Midbrain (tissue), 1 donor: ENCODE measurements at regions not wholly inside any gene's neighbourhood (a gene's known extent, or its start where the extent isn't known, plus 50 kb on each side); places are given as distances from the start of the nearest gene placed in this dataset.
"Not testable (repeated sequence)": the region's sequence is repeated elsewhere in the genome, so short reads cannot be mapped to it uniquely, and the experiment has no call there.

Source experiments
- DNase-seq: peaks from one replicate; lab custom pipeline; 2025; lab: John Stamatoyannopoulos, UW

GRCh38 chr16:21534561-21534960 is 64.8 kb upstream of the METTL9 start:
- DNase-seq, result not testable (repeated sequence)

DNA sequence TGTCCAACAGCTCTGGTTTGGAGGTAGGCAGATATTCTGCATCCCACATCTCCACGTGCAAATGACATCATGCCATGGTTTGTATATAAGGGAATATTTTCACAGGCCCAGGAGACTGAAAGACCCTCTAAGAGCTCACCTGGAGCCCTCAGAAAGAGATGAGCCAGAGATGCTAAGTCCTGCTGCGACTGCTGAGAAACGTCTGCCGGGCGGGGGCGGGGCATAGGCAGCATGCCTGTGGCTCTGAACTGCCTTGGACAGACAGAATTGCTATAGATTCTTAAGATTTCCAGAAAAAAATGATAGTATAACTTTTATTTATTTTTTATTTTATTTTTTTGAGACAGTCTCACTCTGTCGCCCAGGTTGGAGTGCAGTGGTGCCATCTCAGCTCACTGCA is 64.2 kb upstream of the METTL9 start:
- DNase-seq, result not testable (repeated sequence)

DNA sequence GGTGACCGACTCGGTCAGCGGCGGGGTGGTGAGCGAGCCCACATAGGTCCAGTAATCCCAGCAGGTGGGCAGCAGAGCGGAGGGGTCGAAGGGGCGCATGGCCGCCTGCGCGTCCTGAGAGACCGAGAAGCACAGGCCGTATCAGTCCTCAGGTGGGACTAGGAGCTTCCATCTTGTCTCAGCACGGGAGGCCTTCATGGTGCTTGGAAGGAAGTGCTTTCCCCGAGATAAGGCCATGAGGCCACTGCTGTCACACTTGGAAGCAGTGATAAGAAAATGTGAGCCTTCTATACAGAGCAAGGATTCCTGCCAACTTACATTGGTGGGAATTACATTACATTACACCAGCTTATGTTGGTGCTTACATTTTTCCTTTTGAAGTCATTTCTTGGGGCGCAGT is 62.6 kb upstream of the METTL9 start:
- DNase-seq, result not testable (repeated sequence)

DNA sequence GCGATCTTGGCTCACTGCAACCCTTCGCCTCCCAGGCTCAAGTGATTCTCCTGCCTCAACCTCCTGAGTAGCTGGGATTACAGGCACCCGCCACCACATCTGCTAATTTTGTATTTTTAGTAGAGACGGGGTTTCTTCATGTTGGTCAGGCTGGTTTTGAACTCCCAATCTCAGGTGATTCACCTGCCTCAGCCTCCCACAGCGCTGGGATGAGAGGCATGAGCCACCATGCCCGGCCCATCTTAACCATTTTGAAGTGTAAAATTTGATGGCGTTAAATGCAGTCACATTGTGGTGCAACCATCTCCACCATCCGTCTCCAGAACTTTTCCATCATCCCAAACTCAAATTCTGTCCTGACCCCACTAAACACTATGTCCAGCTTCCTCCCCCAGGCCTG is 61.8 kb upstream of the METTL9 start:
- DNase-seq, result not testable (repeated sequence)

DNA sequence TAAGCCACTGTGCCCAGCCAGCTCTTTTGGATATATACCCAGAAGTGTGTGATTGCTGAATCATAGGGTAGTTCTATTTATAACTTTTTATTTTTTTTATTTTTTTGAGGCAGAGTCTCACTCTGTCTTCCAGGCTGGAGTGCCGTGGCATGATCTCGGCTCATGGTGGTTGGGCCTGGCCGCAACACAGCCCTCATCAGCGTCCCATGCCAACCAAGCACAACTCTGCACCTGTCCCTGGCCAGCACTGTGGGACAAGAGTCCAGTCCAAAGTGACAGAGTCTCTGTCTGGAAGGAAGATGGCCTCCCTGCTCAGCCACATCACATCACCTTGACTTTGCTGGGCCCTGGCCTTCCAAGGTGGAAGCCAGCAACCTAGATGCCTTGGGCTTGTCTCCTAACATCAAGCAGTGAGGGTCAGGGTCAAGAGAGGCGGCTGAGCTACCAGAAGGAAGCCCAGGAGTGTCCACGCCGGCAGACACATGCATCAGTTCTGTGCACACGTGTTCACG is 60.2 kb upstream of the METTL9 start:
- not testable (repeated sequence) for DNase-seq

DNA sequence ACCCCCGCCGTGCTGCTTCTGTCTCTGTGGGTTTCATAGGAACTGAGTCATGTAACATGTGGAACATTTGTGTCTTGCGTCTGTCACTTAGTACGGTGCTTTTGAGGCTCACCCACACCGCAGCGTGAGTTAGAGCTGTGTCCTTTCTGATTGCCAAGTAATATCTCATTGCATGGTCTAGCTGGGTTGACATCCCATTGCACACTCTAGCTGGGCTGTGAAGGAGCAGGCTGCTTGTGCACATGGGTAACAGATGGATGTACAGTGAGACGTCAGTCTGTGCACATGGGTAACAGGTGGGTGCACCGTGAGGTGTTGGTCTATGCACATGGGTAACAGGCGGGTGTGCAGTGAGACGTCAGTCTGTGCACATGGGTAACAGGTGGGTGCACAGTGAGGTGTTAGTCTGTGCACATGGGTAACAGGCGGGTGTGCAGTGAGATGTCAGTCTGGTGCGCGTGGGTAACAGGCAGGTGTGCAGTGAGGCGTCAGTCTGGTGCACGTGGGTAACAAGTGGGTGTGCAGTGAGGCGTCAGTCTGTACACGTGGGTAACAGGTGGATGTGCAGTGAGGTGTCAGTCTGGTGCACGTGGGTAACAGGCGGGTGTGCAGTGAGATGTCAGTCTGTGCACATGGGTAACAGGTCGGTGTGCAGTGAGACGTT is 58.5 kb upstream of the METTL9 start:
- not testable (repeated sequence) for DNase-seq

DNA sequence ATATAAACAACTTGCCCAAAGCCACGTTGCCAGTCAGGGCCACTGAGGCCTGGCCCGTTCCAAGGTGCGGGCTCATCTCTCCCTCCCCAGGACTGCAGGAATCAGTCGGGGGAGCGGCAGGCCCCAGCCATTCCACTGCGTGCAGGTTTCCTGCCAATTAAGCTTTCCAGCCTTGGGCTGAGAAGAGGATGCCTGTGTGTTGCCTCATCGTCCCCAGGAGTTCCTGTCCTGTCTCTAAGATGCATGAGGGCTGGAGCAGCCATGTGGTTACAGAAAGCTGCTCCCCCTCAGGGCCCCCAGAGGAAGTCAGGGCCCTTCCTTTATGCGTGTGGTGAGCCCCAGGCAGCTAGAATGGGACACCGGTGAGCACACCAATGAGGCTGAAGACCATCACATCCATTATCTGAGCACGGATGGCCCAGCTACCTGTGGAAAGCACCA is 57.7 kb upstream of the METTL9 start:
- not testable (repeated sequence) for DNase-seq

- DNase-seq, result not testable (repeated sequence)
Observed at GRCh38 chr16:21542075-21542474, 57.3 kb upstream of the METTL9 start.

- not testable (repeated sequence) for DNase-seq
Observed at GRCh38 chr16:21542491-21543124, 56.8 kb upstream of the METTL9 start.

GRCh38 chr16:21543151-21543836 is 56.1 kb upstream of the METTL9 start:
- DNase-seq, result not testable (repeated sequence)

DNA sequence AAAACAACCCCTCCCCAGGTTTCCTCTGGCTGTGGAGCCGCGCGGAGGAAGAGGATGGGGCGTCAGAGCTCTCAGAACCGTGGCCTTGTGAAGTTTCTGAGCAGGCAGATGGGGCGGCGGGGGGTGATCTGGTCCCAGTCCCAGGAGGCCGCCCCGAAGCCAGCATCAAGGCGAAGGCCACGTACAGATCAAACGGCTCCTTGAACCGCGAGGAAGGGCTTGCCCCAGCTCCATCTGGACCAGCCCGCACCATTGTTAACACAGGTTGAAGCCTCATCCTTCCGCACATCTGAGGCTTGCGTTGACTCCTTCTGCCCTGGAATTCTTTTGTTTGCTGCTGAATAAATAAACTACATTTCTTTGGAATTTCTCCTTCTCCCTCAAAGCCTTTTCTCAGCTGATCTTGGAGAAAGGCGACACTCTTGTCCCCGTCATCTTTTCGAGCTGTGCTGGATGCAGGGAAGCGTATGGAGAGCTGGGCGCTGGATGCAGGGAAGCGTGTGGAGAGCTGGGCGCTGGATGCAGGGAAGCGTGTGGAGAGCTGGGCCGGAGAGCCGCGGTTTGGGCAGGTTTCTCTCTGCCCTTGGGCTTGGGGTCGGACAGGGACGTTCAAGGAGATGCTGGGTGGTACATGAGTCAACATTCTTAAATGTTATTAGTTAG is 53.6 kb upstream of the METTL9 start:
- not testable (repeated sequence) for DNase-seq

DNA sequence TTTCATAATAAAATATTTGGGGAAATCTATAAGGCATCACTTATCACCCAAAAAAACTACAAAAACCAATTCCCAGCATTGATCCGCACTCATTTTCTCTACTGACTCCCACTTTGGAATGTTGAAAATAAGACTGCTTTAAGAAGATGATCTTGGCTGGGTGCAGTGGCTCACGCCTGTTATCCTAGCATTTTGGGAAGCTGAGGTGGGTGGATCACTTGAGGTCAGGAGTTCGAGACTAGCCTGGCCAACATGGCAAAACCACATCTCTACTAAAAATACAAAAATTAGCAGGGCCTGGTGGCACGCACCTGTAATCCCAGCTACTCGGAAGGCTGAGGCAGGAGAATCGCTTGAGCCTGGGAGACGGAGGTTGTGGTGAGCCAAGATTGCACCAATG is 50.0 kb upstream of the METTL9 start:
- not testable (repeated sequence) for DNase-seq
